Calu3 (cell line): ENCODE measurements at regions not wholly inside any gene's neighbourhood (a gene's known extent, or its start where the extent isn't known, plus 50 kb on each side); places are given as distances from the start of the nearest gene placed in this dataset.

Experiments
- BruUV-seq: library from RNA; stranded (reverse); fragments of 400-500 nt; replicated peaks from 2 replicates; lab custom pipeline; 2021; lab: Mats Ljungman, UMichigan
- CTCF ChIA-PET: fragments of 300-600 bp; sonication (Branson Sonifier 250); formaldehyde crosslinking; loops from one replicate; lab custom pipeline; 2022; ENCODE audit warnings: antibody characterized with exemption; lab: Charles Lee
- DNase-seq: peaks from one replicate; pipeline ENCODE4 v3.0.0; 2022
- H3K27ac Mint-ChIP-seq: one replicate; pipeline ENCODE4 v1.8.0; 2022; ENCODE audit warnings: mixed read lengths; ENCODE audit not compliant: unreplicated experiment
- H3K27me3 Mint-ChIP-seq: one replicate; pipeline ENCODE4 v1.8.0; 2022; ENCODE audit warnings: mixed read lengths; ENCODE audit not compliant: unreplicated experiment
- H3K36me3 Mint-ChIP-seq: one replicate; pipeline ENCODE4 v1.8.0; 2022; ENCODE audit warnings: mild to moderate bottlenecking, moderate library complexity, mixed read lengths; ENCODE audit not compliant: insufficient read depth, unreplicated experiment
- H3K4me1 Mint-ChIP-seq: one replicate; pipeline ENCODE4 v1.8.0; 2022; ENCODE audit warnings: mild to moderate bottlenecking, low read depth, mixed read lengths; ENCODE audit not compliant: unreplicated experiment
- H3K4me3 Mint-ChIP-seq: one replicate; pipeline ENCODE4 v1.8.0; 2022; ENCODE audit warnings: mild to moderate bottlenecking, low read depth, moderate library complexity, mixed read lengths; ENCODE audit not compliant: unreplicated experiment
- H3K9me3 Mint-ChIP-seq: one replicate; pipeline ENCODE4 v1.8.0; 2022; ENCODE audit warnings: low read depth, mixed read lengths; ENCODE audit not compliant: unreplicated experiment
- intact Hi-C: fragments of 100-400 bp; cut with micrococcal nuclease; formaldehyde crosslinking; loops from one replicate; pipeline ENCODE4 v1.10.0; 2022; ENCODE audit not compliant: unreplicated experiment
- TF ChIP-seq, protein P1 (sequence below): fragments of 200-600 bp; IDR thresholded peaks from one replicate; pipeline ENCODE4 v1.8.0; 2022; ENCODE audit warnings: antibody characterized with exemption; ENCODE audit not compliant: unreplicated experiment

DNA sequence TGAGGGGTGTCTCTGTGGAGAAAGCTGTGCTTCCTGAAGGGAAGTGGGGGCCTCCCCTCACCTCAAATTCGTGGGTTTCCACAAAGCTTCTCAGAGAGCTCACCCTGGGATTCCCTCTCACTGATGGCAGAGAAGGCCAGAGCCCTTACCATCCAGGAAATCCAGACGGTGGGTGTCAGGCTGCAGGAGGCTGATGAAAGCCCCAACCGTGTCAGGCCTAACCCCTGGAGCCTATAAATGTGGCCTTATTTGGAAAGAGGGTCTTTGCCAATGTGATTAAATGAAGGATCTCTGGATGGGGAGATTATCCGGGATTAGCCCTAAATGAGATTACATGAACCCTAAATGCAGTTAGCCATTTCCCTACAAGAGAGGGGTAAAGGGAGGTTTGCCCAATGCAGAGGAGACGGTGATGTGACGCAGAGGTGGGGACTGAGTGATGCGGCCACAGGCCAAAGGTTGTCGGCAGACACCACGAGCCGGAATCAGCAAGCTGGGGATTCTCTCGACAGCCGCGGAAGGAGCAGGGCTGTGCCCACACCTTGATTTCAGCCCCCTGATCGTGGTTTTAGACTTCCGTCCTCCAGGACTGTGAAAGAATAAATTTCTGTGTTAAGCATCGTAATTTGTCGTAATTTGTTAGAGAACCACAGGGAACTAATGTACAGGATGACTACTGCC is 82.6 kb downstream of the TOMM20 start:
- no peaks in the 10 kb centered on the region for H3K9me3 Mint-ChIP-seq
- intact Hi-C loops: no loop called here
- H3K27me3 Mint-ChIP-seq: no peaks in the 10 kb centered on the region
- no peaks in the 10 kb centered on the region for H3K36me3 Mint-ChIP-seq
- no peaks in the 10 kb centered on the region for H3K4me1 Mint-ChIP-seq
- no peak for DNase-seq
- TF ChIP-seq, protein P1, sequence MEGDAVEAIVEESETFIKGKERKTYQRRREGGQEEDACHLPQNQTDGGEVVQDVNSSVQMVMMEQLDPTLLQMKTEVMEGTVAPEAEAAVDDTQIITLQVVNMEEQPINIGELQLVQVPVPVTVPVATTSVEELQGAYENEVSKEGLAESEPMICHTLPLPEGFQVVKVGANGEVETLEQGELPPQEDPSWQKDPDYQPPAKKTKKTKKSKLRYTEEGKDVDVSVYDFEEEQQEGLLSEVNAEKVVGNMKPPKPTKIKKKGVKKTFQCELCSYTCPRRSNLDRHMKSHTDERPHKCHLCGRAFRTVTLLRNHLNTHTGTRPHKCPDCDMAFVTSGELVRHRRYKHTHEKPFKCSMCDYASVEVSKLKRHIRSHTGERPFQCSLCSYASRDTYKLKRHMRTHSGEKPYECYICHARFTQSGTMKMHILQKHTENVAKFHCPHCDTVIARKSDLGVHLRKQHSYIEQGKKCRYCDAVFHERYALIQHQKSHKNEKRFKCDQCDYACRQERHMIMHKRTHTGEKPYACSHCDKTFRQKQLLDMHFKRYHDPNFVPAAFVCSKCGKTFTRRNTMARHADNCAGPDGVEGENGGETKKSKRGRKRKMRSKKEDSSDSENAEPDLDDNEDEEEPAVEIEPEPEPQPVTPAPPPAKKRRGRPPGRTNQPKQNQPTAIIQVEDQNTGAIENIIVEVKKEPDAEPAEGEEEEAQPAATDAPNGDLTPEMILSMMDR: no peak
- H3K27ac Mint-ChIP-seq: no peak overlapping the region
- CTCF ChIA-PET: no interaction called here
- no peak overlapping the region for H3K4me3 Mint-ChIP-seq
- no TSS peak for BruUV-seq

- no peak overlapping the region for H3K4me3 Mint-ChIP-seq
- H3K27ac Mint-ChIP-seq: no peak overlapping the region
- intact Hi-C loops: no loop called here
Observed at GRCh38 chr1:235045034-235045690, 83.5 kb downstream of the TOMM20 start.

GRCh38 chr1:235043234-235043633 is 85.4 kb downstream of the TOMM20 start:
- TF ChIP-seq, protein P1: no peak
- CTCF ChIA-PET: interaction anchor here (0.6 kb wide), 1 partner anchor 13 kb away, joined by 3 read pairs; no protein-coding TSS in a partner anchor
- DNase-seq: no peak
- no TSS peak for BruUV-seq
- H3K36me3 Mint-ChIP-seq: no peaks in the 10 kb centered on the region
- H3K4me1 Mint-ChIP-seq: no peaks in the 10 kb centered on the region
- no peaks in the 10 kb centered on the region for H3K27me3 Mint-ChIP-seq
- no peak overlapping the region for H3K27ac Mint-ChIP-seq
- peaks cover 6% of the 10 kb centered on the region for H3K9me3 Mint-ChIP-seq
- H3K4me3 Mint-ChIP-seq: no peak overlapping the region
- intact Hi-C loops: no loop called here

More at GRCh38 chr1:235045034-235045690, 83.5 kb downstream of the TOMM20 start:
- Mint-ChIP-seq H3K9me3 (no peaks in the 10 kb centered on the region), H3K27me3 (no peaks in the 10 kb centered on the region), H3K4me1 (no peaks in the 10 kb centered on the region), H3K36me3 (no peaks in the 10 kb centered on the region)
- CTCF ChIA-PET: interaction anchor here (0.6 kb wide), 1 partner anchor 47 kb away, joined by 3 read pairs; no protein-coding TSS in a partner anchor
- TF ChIP-seq, protein P1: no peak
- no peak for DNase-seq
- no TSS peak for BruUV-seq

DNA sequence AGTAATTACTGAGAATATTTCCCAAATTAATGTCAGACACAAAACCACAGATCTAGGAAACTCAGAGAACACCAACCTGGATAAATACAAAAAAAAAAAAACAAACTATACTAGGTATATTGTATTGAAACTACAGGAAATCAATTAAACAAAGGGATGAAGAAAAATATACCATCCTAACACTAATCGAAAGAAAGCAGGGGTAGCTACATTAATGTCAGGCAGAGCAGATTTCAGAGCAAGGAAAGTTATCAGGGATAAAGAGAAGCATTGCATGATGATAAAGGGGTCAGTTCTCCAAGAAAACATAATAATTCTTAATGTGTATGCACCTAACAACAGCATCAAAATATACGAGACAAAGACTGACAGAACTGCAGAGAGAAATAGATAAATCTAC is 89.9 kb downstream of the TOMM20 start:
- no TSS peak for BruUV-seq
- intact Hi-C loops: no loop called here
- CTCF ChIA-PET: interaction anchor here (0.6 kb wide), 1 partner anchor 311 kb away, joined by 4 read pairs; no protein-coding TSS in a partner anchor
- Mint-ChIP-seq H3K36me3 (no peaks in the 10 kb centered on the region), H3K27ac (no peak overlapping the region), H3K4me1 (no peaks in the 10 kb centered on the region), H3K27me3 (no peaks in the 10 kb centered on the region), H3K4me3 (no peak overlapping the region), H3K9me3 (peaks cover 9% of the 10 kb centered on the region)
- TF ChIP-seq, protein P1: no peak
- DNase-seq: no peak
